Astrocyte (in vitro differentiated cells and primary cell): ENCODE measurements at regions not wholly inside any gene's neighbourhood (a gene's known extent, or its start where the extent isn't known, plus 50 kb on each side); places are given as distances from the start of the nearest gene placed in this dataset.

Experiments
- DNase-seq: peaks from one replicate; pipeline ENCODE4 v3.0.0-alpha.2; 2010; ENCODE audit warnings: low read depth
- FAIRE-seq: peaks from 2 replicates; lab custom pipeline; 2011; peaks lifted over from hg19 to GRCh38; lab: Jason Lieb, UNC
- H2AFZ ChIP-seq: 2 replicates; pipeline ENCODE4 v1.6.0; 2012; ENCODE audit warnings: low read depth, low read length, inconsistent platforms
- H3K27ac ChIP-seq: 2 replicates; pipeline ENCODE4 v1.5.1; 2011; ENCODE audit warnings: low read depth, low read length, inconsistent platforms
- H3K27me3 ChIP-seq: 2 replicates; pipeline ENCODE4 v1.6.0; 2011; ENCODE audit warnings: low read length, inconsistent platforms; ENCODE audit not compliant: insufficient read depth
- H3K36me3 ChIP-seq: 2 replicates; pipeline ENCODE4 v1.5.1; 2011; ENCODE audit warnings: low read length, inconsistent platforms; ENCODE audit not compliant: insufficient read depth
- H3K4me1 ChIP-seq: 2 replicates; pipeline ENCODE4 v1.5.1; 2011; ENCODE audit warnings: low read length, inconsistent platforms; ENCODE audit not compliant: insufficient read depth
- H3K4me2 ChIP-seq: 2 replicates; pipeline ENCODE4 v1.6.0; 2012; ENCODE audit warnings: low read length, inconsistent platforms
- H3K4me3 ChIP-seq: 2 replicates; pipeline ENCODE4 v1.5.1; 2011; ENCODE audit warnings: low read depth, mild to moderate bottlenecking, low read length, inconsistent platforms; ENCODE audit not compliant: insufficient read depth
- H3K79me2 ChIP-seq: 2 replicates; pipeline ENCODE4 v1.6.0; 2012; ENCODE audit warnings: mild to moderate bottlenecking, low read length, inconsistent platforms; ENCODE audit not compliant: insufficient read depth
- H3K9ac ChIP-seq: 2 replicates; pipeline ENCODE4 v1.6.0; 2012; ENCODE audit warnings: mild to moderate bottlenecking, low read length, inconsistent platforms
- H3K9me3 ChIP-seq: 2 replicates; pipeline ENCODE4 v1.5.1; 2012; ENCODE audit warnings: low read depth, mild to moderate bottlenecking, low read length, inconsistent platforms; ENCODE audit not compliant: insufficient read depth
- H4K20me1 ChIP-seq: 2 replicates; pipeline ENCODE4 v1.6.0; 2012; ENCODE audit warnings: low read length, inconsistent platforms; ENCODE audit not compliant: insufficient read depth
- H3K27ac Mint-ChIP-seq: one replicate; pipeline ENCODE4 v1.8.0; 2021; ENCODE audit warnings: mild to moderate bottlenecking, mixed read lengths; ENCODE audit not compliant: unreplicated experiment
- H3K27me3 Mint-ChIP-seq: one replicate; pipeline ENCODE4 v1.8.0; 2021; ENCODE audit warnings: low read depth, mixed read lengths; ENCODE audit not compliant: unreplicated experiment
- H3K36me3 Mint-ChIP-seq: one replicate; pipeline ENCODE4 v1.8.0; 2021; ENCODE audit warnings: low read depth, mixed read lengths; ENCODE audit not compliant: unreplicated experiment
- H3K4me1 Mint-ChIP-seq: one replicate; pipeline ENCODE4 v1.8.0; 2021; ENCODE audit warnings: low read depth, mixed read lengths; ENCODE audit not compliant: unreplicated experiment
- H3K4me3 Mint-ChIP-seq: one replicate; pipeline ENCODE4 v1.8.0; 2021; ENCODE audit warnings: mild to moderate bottlenecking, moderate library complexity, mixed read lengths; ENCODE audit not compliant: unreplicated experiment
- H3K9me3 Mint-ChIP-seq: one replicate; pipeline ENCODE4 v1.8.0; 2021; ENCODE audit warnings: mild to moderate bottlenecking, mixed read lengths; ENCODE audit not compliant: unreplicated experiment
- CTCF ChIP-seq: IDR thresholded peaks from 2 replicates; pipeline ENCODE4 v1.5.1; 2011; ENCODE audit warnings: low read depth, mild to moderate bottlenecking, inconsistent platforms, low read length, moderate library complexity; ENCODE audit not compliant: insufficient read depth
- EZH2 ChIP-seq: IDR thresholded peaks from 2 replicates; pipeline ENCODE4 v1.6.1; 2012; ENCODE audit warnings: mild to moderate bottlenecking, low read length, inconsistent platforms; ENCODE audit not compliant: insufficient read depth

- no peak overlapping the region for H3K9ac ChIP-seq
- Mint-ChIP-seq H3K9me3 (peaks cover 8% of the 10 kb centered on the region), H3K36me3 (no peaks in the 10 kb centered on the region), H3K27me3 (no peaks in the 10 kb centered on the region), H3K4me1 (no peaks in the 10 kb centered on the region), H3K27ac (no peak overlapping the region), H3K4me3 (no peak overlapping the region)
- H4K20me1 ChIP-seq = no peaks in the 10 kb centered on the region
- H3K27me3 ChIP-seq = no peaks in the 10 kb centered on the region
- H2AFZ ChIP-seq = no peak overlapping the region
- no peak overlapping the region for H3K4me3 ChIP-seq
- no peaks in the 10 kb centered on the region for H3K36me3 ChIP-seq
- FAIRE-seq = no peak
- TF ChIP-seq CTCF (no peak), EZH2 (no peak)
- no peak overlapping the region for H3K27ac ChIP-seq
- H3K79me2 ChIP-seq = no peaks in the 10 kb centered on the region
- no peak overlapping the region for H3K4me2 ChIP-seq
- no peak for DNase-seq
- H3K9me3 ChIP-seq = no peaks in the 10 kb centered on the region
- no peaks in the 10 kb centered on the region for H3K4me1 ChIP-seq
These were observed 223.1 kb downstream of the RNF144A start for GRCh38 chr2:7140306-7140705.

GRCh38 chr2:7145707-7146106, 228.5 kb downstream of the RNF144A start:
- no peak overlapping the region for H3K4me3 Mint-ChIP-seq
- no peaks in the 10 kb centered on the region for H3K4me1 Mint-ChIP-seq
- no peak overlapping the region for H3K4me3 ChIP-seq
- DNase-seq = no peak
- H3K27me3 Mint-ChIP-seq = no peaks in the 10 kb centered on the region
- H3K4me2 ChIP-seq = no peak overlapping the region
- FAIRE-seq = no peak
- H3K9me3 Mint-ChIP-seq = peaks cover 10% of the 10 kb centered on the region
- no peaks in the 10 kb centered on the region for H3K36me3 ChIP-seq
- no peaks in the 10 kb centered on the region for H3K36me3 Mint-ChIP-seq
- no peak overlapping the region for H3K27ac ChIP-seq
- no peaks in the 10 kb centered on the region for H3K9me3 ChIP-seq
- no peaks in the 10 kb centered on the region for H3K4me1 ChIP-seq
- no peak overlapping the region for H2AFZ ChIP-seq
- H3K9ac ChIP-seq = no peak overlapping the region
- H3K27ac Mint-ChIP-seq = no peak overlapping the region
- no peaks in the 10 kb centered on the region for H3K27me3 ChIP-seq
- TF ChIP-seq EZH2 = no peak
- H3K79me2 ChIP-seq = no peaks in the 10 kb centered on the region
- no peaks in the 10 kb centered on the region for H4K20me1 ChIP-seq

- TF ChIP-seq CTCF = no peak
- TF ChIP-seq EZH2 = no peak
- FAIRE-seq (no peak), DNase-seq (no peak)
- H3K4me1 ChIP-seq = no peaks in the 10 kb centered on the region
- no peaks in the 10 kb centered on the region for H3K27me3 ChIP-seq
- Mint-ChIP-seq H3K4me3 (no peak overlapping the region), H3K27ac (no peak overlapping the region), H3K27me3 (no peaks in the 10 kb centered on the region), H3K4me1 (no peaks in the 10 kb centered on the region), H3K36me3 (no peaks in the 10 kb centered on the region), H3K9me3 (peaks cover 10% of the 10 kb centered on the region)
- no peak overlapping the region for H3K27ac ChIP-seq
- no peaks in the 10 kb centered on the region for H3K79me2 ChIP-seq
- H3K9ac ChIP-seq = no peak overlapping the region
- no peaks in the 10 kb centered on the region for H3K9me3 ChIP-seq
- H3K4me3 ChIP-seq = no peak overlapping the region
- no peaks in the 10 kb centered on the region for H4K20me1 ChIP-seq
- no peak overlapping the region for H2AFZ ChIP-seq
- H3K36me3 ChIP-seq = no peaks in the 10 kb centered on the region
- no peak overlapping the region for H3K4me2 ChIP-seq
These were observed 228.9 kb downstream of the RNF144A start for GRCh38 chr2:7146151-7146550.
